Duodenal mucosa (tissue), 2 donors: ENCODE measurements at regions not wholly inside any gene's neighbourhood (a gene's known extent, or its start where the extent isn't known, plus 50 kb on each side); places are given as distances from the start of the nearest gene placed in this dataset.

Experiments used
- H3K27ac ChIP-seq: one replicate; pipeline ENCODE4 v1.7.0; 2013; ENCODE audit warnings: low read depth, low read length
- H3K27me3 ChIP-seq, 2 donors: one replicate each; pipeline ENCODE4 v1.7.0; 2013; ENCODE audit warnings: low read length in 2 of 2, control low read depth in 1 of 2; ENCODE audit not compliant: insufficient read depth in 2 of 2, control insufficient read depth in 1 of 2
- H3K36me3 ChIP-seq, 2 donors: one replicate each; pipeline ENCODE4 v1.7.0; 2013; ENCODE audit warnings: low read length in 2 of 2, control low read depth in 1 of 2; ENCODE audit not compliant: insufficient read depth in 2 of 2, control insufficient read depth in 1 of 2
- H3K4me1 ChIP-seq, 2 donors: one replicate each; pipeline ENCODE4 v1.7.0; 2013; ENCODE audit warnings: low read length in 2 of 2, control low read depth in 1 of 2; ENCODE audit not compliant: insufficient read depth in 2 of 2, control insufficient read depth in 1 of 2
- H3K4me3 ChIP-seq, 2 donors: one replicate each; pipeline ENCODE4 v1.7.0; 2013; ENCODE audit warnings: low read length in 2 of 2, low read depth in 1 of 2
- H3K9ac ChIP-seq, 2 donors: one replicate each; pipeline ENCODE4 v1.7.0; 2013; ENCODE audit warnings: low read length in 2 of 2, low read depth in 1 of 2
- H3K9me3 ChIP-seq, 2 donors: one replicate each; pipeline ENCODE4 v1.7.0; 2013; ENCODE audit warnings: low read length in 2 of 2, control low read depth in 1 of 2; ENCODE audit not compliant: control insufficient read depth in 1 of 2

- H3K27ac ChIP-seq: no peak overlapping the region
- H3K27me3 ChIP-seq: peaks cover 7 to 11% of the 10 kb centered on the region in 2 donors
- H3K4me3 ChIP-seq: no peak overlapping the region
- H3K9ac ChIP-seq: no peak overlapping the region
- H3K36me3 ChIP-seq: no peaks in the 10 kb centered on the region
- H3K9me3 ChIP-seq: no peaks in the 10 kb centered on the region
- H3K4me1 ChIP-seq: no peaks in the 10 kb centered on the region
Measured at GRCh38 chr17:45692661-45693060, 91.5 kb upstream of the CRHR1 start.

GRCh38 chr17:45693792-45694191, 90.3 kb upstream of the CRHR1 start:
- Histone ChIP-seq H3K27ac (no peak overlapping the region), H3K27me3 (peaks cover 7 to 11% of the 10 kb centered on the region in 2 donors), H3K36me3 (no peaks in the 10 kb centered on the region), H3K4me1 (no peaks in the 10 kb centered on the region), H3K9ac (no peak overlapping the region), H3K4me3 (no peak overlapping the region), H3K9me3 (no peaks in the 10 kb centered on the region)

- Histone ChIP-seq H3K9ac (no peak overlapping the region), H3K4me1 (no peaks in the 10 kb centered on the region), H3K4me3 (no peak overlapping the region), H3K9me3 (no peaks in the 10 kb centered on the region), H3K36me3 (no peaks in the 10 kb centered on the region), H3K27me3 (peaks cover 0 to 9% of the 10 kb centered on the region in 2 donors), H3K27ac (no peak overlapping the region)
Measured at GRCh38 chr17:45696442-45696841, 87.7 kb upstream of the CRHR1 start.

- Histone ChIP-seq H3K27ac (no peak overlapping the region), H3K27me3 (peaks cover 0 to 9% of the 10 kb centered on the region in 2 donors), H3K36me3 (no peaks in the 10 kb centered on the region), H3K4me1 (no peaks in the 10 kb centered on the region), H3K9me3 (no peaks in the 10 kb centered on the region), H3K4me3 (no peak overlapping the region), H3K9ac (no peak overlapping the region)
Measured at GRCh38 chr17:45697076-45697475, 87.0 kb upstream of the CRHR1 start.

GRCh38 chr17:45700171-45701090, 83.7 kb upstream of the CRHR1 start:
- Histone ChIP-seq H3K4me1 (no peaks in the 10 kb centered on the region), H3K27ac (no peak overlapping the region), H3K27me3 (peaks cover 0 to 5% of the 10 kb centered on the region in 2 donors)

GRCh38 chr17:45702666-45703266, 81.4 kb upstream of the CRHR1 start:
- Histone ChIP-seq H3K4me3 (no peak overlapping the region), H3K27ac (no peak overlapping the region), H3K9ac (no peak overlapping the region), H3K9me3 (no peaks in the 10 kb centered on the region), H3K36me3 (no peaks in the 10 kb centered on the region), H3K27me3 (peaks cover 0 to 5% of the 10 kb centered on the region in 2 donors), H3K4me1 (no peaks in the 10 kb centered on the region)

More at GRCh38 chr17:45700171-45701090, 83.7 kb upstream of the CRHR1 start:
- Histone ChIP-seq H3K4me3 (no peak overlapping the region), H3K9me3 (no peaks in the 10 kb centered on the region), H3K36me3 (no peaks in the 10 kb centered on the region), H3K9ac (no peak overlapping the region)

- Histone ChIP-seq H3K27ac (no peak overlapping the region), H3K4me3 (no peak overlapping the region), H3K27me3 (peaks cover 0 to 5% of the 10 kb centered on the region in 2 donors)
Measured at GRCh38 chr17:45703348-45703747, 80.8 kb upstream of the CRHR1 start.

GRCh38 chr17:45703806-45704205, 80.3 kb upstream of the CRHR1 start:
- H3K27me3 ChIP-seq: peaks cover 4 to 6% of the 10 kb centered on the region in 2 donors
- no peaks in the 10 kb centered on the region for H3K4me1 ChIP-seq
- H3K36me3 ChIP-seq: no peaks in the 10 kb centered on the region
- H3K9me3 ChIP-seq: no peaks in the 10 kb centered on the region
- H3K4me3 ChIP-seq: no peak overlapping the region
- H3K9ac ChIP-seq: no peak overlapping the region
- H3K27ac ChIP-seq: no peak overlapping the region

More at GRCh38 chr17:45703348-45703747, 80.8 kb upstream of the CRHR1 start:
- no peaks in the 10 kb centered on the region for H3K9me3 ChIP-seq
- no peak overlapping the region for H3K9ac ChIP-seq
- no peaks in the 10 kb centered on the region for H3K36me3 ChIP-seq
- no peaks in the 10 kb centered on the region for H3K4me1 ChIP-seq

GRCh38 chr17:45704251-45704650, 79.9 kb upstream of the CRHR1 start:
- Histone ChIP-seq H3K9me3 (no peaks in the 10 kb centered on the region), H3K36me3 (no peaks in the 10 kb centered on the region), H3K4me3 (no peak overlapping the region), H3K27me3 (peaks cover 8% of the 10 kb centered on the region in 2 donors), H3K4me1 (no peaks in the 10 kb centered on the region), H3K27ac (no peak overlapping the region), H3K9ac (no peak overlapping the region)
